Endothelial cell of umbilical vein (primary cell): ENCODE measurements at regions not wholly inside any gene's neighbourhood (a gene's known extent, or its start where the extent isn't known, plus 50 kb on each side); places are given as distances from the start of the nearest gene placed in this dataset.

Source experiments
- BruUV-seq: library from RNA; stranded (reverse); fragments of 400-500 nt; replicated peaks from 2 replicates; lab custom pipeline; 2021; lab: Mats Ljungman, UMichigan
- CTCF ChIA-PET: fragments of 300-600, 350-600 bp; sonication (Branson Sonifier 250); formaldehyde crosslinking; loops from one replicate; lab custom pipeline; 2021; ENCODE audit warnings: antibody characterized with exemption, inconsistent platforms; lab: Charles Lee
- POLR2A ChIA-PET: fragments of 300-600, 350-600 bp; sonication (Branson Sonifier 250); formaldehyde crosslinking; loops from one replicate; lab custom pipeline; 2021; ENCODE audit warnings: antibody characterized with exemption, inconsistent platforms; lab: Charles Lee
- DNase-seq: peaks from one replicate; pipeline ENCODE4 v3.0.0-alpha.2; 2011; ENCODE audit warnings: low read depth, low spot score
- FAIRE-seq: peaks from 2 replicates; lab custom pipeline; 2011; peaks lifted over from hg19 to GRCh38; lab: Jason Lieb, UNC
- H2AFZ ChIP-seq: 2 replicates; pipeline ENCODE4 v1.6.0; 2012; ENCODE audit warnings: low read depth, low read length, control low read depth, inconsistent platforms
- H3K27ac ChIP-seq: 2 replicates; pipeline ENCODE4 v1.5.1; 2011; ENCODE audit warnings: low read depth, mild to moderate bottlenecking, control low read depth, low read length, moderate library complexity; ENCODE audit not compliant: insufficient read depth
- H3K27me3 ChIP-seq, 2 experiments: 2 replicates each; pipeline versions ENCODE4 v1.6.0 to v1.6.1; 2011; ENCODE audit warnings: low read length in 2 of 2, mixed read lengths in 1 of 2; ENCODE audit not compliant: control insufficient read depth in 2 of 2, insufficient read depth in 2 of 2
- H3K36me3 ChIP-seq, 2 experiments: 2 replicates in 1 of 2; 3 replicates in 1 of 2; pipeline ENCODE4 v1.5.1; 2011; ENCODE audit warnings: low read length in 2 of 2, mild to moderate bottlenecking in 1 of 2, moderate library complexity in 1 of 2; ENCODE audit not compliant: control insufficient read depth in 2 of 2, insufficient read depth in 2 of 2; ENCODE audit errors: extremely low read depth in 1 of 2
- H3K4me1 ChIP-seq: 3 replicates; pipeline ENCODE4 v1.5.1; 2011; ENCODE audit warnings: mild to moderate bottlenecking, low read length; ENCODE audit not compliant: control insufficient read depth, insufficient read depth; ENCODE audit errors: extremely low read depth
- H3K4me2 ChIP-seq: 2 replicates; pipeline ENCODE4 v1.6.1; 2011; ENCODE audit warnings: low read length, control low read depth, mixed read lengths; ENCODE audit not compliant: insufficient read depth
- H3K4me3 ChIP-seq, 3 experiments: fragments of 200-600 bp in 1 of 3; sonication (generic), shearing (Covaris generic) in 1 of 3; replicated peaks in 1 of 3; 2 replicates each; pipeline ENCODE4 v1.5.1; 2011 to 2016; ENCODE audit warnings: control low read depth in 3 of 3, low read length in 3 of 3, mild to moderate bottlenecking in 2 of 3, inconsistent platforms in 1 of 3, low read depth in 1 of 3, moderate library complexity in 1 of 3; ENCODE audit not compliant: insufficient read depth in 1 of 3
- H3K79me2 ChIP-seq: 2 replicates; pipeline ENCODE4 v1.6.0; 2012; ENCODE audit warnings: low read length, inconsistent platforms; ENCODE audit not compliant: control insufficient read depth, insufficient read depth
- H3K9ac ChIP-seq: replicated peaks from 2 replicates; pipeline ENCODE3; 2011; ENCODE audit warnings: low read length, control low read depth; ENCODE audit not compliant: insufficient read depth; ENCODE audit errors: extremely low read depth
- H3K9me1 ChIP-seq: replicated peaks from 3 replicates; pipeline ENCODE4 v1.6.0; 2011; ENCODE audit warnings: mild to moderate bottlenecking, low read length; ENCODE audit not compliant: control insufficient read depth, insufficient read depth; ENCODE audit errors: extremely low read depth
- H3K9me3 ChIP-seq: replicated peaks from 2 replicates; pipeline ENCODE4 v1.5.1; 2012; ENCODE audit warnings: low read length, inconsistent platforms; ENCODE audit not compliant: control insufficient read depth, insufficient read depth
- H4K20me1 ChIP-seq: replicated peaks from 2 replicates; pipeline ENCODE3; 2011; ENCODE audit warnings: mild to moderate bottlenecking, low read length; ENCODE audit not compliant: control insufficient read depth, insufficient read depth; ENCODE audit errors: extremely low read depth
- EZH2 ChIP-seq: IDR thresholded peaks from 2 replicates; pipeline ENCODE4 v1.6.1; 2012; ENCODE audit warnings: borderline replicate concordance, low read depth, mild to moderate bottlenecking, moderate library complexity, low read length, inconsistent platforms; ENCODE audit not compliant: severe bottlenecking
- FOS ChIP-seq: IDR thresholded peaks from 2 replicates; pipeline ENCODE4 v1.6.1; 2011; ENCODE audit warnings: mild to moderate bottlenecking, low read length, moderate library complexity, borderline replicate concordance; ENCODE audit not compliant: insufficient read depth
- GATA2 ChIP-seq: IDR thresholded peaks from 2 replicates; pipeline ENCODE4 v1.7.0; 2011; ENCODE audit warnings: low read depth, mild to moderate bottlenecking, moderate library complexity, mixed read lengths, low read length; ENCODE audit not compliant: insufficient read length, insufficient read depth
- JUN ChIP-seq: IDR thresholded peaks from 2 replicates; pipeline ENCODE4 v1.6.1; 2011; ENCODE audit warnings: borderline replicate concordance, low read depth; ENCODE audit not compliant: insufficient read length, insufficient read depth
- MYC ChIP-seq: IDR thresholded peaks from one replicate; pipeline ENCODE4 v1.6.1; 2011; ENCODE audit warnings: mild to moderate bottlenecking, low read depth, low read length
- POLR2A ChIP-seq: IDR thresholded peaks from 2 replicates; pipeline ENCODE4 v1.6.1; 2012; ENCODE audit warnings: low read depth, mild to moderate bottlenecking, control low read depth, low read length
- POLR2AphosphoS5 ChIP-seq: IDR thresholded peaks from 2 replicates; pipeline ENCODE4 v1.6.1; 2012; ENCODE audit warnings: low read depth, mild to moderate bottlenecking, control low read depth, low read length, moderate library complexity; ENCODE audit not compliant: insufficient read depth
- dilution Hi-C: fragments of 300-500 bp; cut with MboI; formaldehyde crosslinking; loops from one replicate; pipeline ENCODE4 v1.15.0; 2019; ENCODE audit warnings: low sequenced_read_pairs; ENCODE audit not compliant: extremely low pct_ligation_motif_present
- intact Hi-C: fragments of 100-400 bp; cut with micrococcal nuclease; formaldehyde crosslinking; loops from one replicate; pipeline ENCODE4 v1.10.0; 2022
- TF ChIP-seq, protein P1 (sequence below), 2 donors: IDR thresholded peaks; 1 replicate in 1 of 2; 2 replicates in 1 of 2; pipeline ENCODE4 v1.5.1; 2011; ENCODE audit warnings: low read length in 2 of 2, mild to moderate bottlenecking in 2 of 2, moderate library complexity in 2 of 2, control low read depth in 1 of 2, inconsistent platforms in 1 of 2, low read depth in 1 of 2; ENCODE audit not compliant: insufficient read depth in 1 of 2; ENCODE audit errors: extremely low read depth in 1 of 2
- TF ChIP-seq, protein P2 (sequence below): IDR thresholded peaks from 2 replicates; pipeline ENCODE4 v1.6.1; 2011; ENCODE audit not compliant: insufficient read depth, insufficient read length

DNA sequence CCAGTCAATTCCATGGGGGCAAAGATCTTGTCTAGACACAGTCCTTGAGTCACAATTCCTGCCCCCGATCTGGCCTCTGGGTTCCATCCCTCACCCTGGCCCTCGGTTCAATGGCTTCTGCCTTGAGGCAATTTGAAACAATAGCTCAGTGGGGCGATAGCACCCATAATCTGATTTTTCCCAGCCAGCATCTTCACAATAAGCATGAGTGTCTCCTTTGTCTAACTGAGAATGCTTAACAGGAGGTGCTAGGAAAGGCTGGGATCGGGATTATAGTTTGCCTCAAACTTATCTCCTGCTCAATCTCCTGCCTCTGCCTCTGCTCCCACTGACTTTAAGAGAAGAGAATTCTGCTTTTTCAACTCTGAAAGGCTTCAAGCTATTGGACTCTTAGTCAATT, 293.9 kb upstream of the PROX1 start:
- Histone ChIP-seq H3K4me1 (no peaks in the 10 kb centered on the region), H3K79me2 (no peaks in the 10 kb centered on the region), H3K9ac (no peak overlapping the region), H3K27ac (no peak overlapping the region), H3K4me2 (no peak overlapping the region), H3K27me3 (no peaks in the 10 kb centered on the region), H3K9me3 (no peaks in the 10 kb centered on the region), H3K4me3 (no peak overlapping the region), H3K36me3 (no peaks in the 10 kb centered on the region), H2AFZ (no peak overlapping the region), H4K20me1 (no peaks in the 10 kb centered on the region), H3K9me1 (no peaks in the 10 kb centered on the region)
- no peak for DNase-seq
- TF ChIP-seq POLR2A (no peak), EZH2 (no peak), JUN (no peak), FOS (no peak), POLR2AphosphoS5 (no peak), GATA2 (no peak), MYC (no peak)
- TF ChIP-seq, protein P1, sequence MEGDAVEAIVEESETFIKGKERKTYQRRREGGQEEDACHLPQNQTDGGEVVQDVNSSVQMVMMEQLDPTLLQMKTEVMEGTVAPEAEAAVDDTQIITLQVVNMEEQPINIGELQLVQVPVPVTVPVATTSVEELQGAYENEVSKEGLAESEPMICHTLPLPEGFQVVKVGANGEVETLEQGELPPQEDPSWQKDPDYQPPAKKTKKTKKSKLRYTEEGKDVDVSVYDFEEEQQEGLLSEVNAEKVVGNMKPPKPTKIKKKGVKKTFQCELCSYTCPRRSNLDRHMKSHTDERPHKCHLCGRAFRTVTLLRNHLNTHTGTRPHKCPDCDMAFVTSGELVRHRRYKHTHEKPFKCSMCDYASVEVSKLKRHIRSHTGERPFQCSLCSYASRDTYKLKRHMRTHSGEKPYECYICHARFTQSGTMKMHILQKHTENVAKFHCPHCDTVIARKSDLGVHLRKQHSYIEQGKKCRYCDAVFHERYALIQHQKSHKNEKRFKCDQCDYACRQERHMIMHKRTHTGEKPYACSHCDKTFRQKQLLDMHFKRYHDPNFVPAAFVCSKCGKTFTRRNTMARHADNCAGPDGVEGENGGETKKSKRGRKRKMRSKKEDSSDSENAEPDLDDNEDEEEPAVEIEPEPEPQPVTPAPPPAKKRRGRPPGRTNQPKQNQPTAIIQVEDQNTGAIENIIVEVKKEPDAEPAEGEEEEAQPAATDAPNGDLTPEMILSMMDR (IDR thresholded peaks at IDR 0.05; ENCODE audit: extremely low read depth in 1 of 2, insufficient read depth in 1 of 2, low read depth in 1 of 2, low read length in 2 of 2): no peak
- TF ChIP-seq, protein P2, sequence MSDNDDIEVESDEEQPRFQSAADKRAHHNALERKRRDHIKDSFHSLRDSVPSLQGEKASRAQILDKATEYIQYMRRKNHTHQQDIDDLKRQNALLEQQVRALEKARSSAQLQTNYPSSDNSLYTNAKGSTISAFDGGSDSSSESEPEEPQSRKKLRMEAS: no peak
- intact Hi-C loops (no loop called here), dilution Hi-C loops (no loop called here)
- FAIRE-seq: no peak
- BruUV-seq: no TSS peak
- ChIA-PET POLR2A (no interaction called here), CTCF (no interaction called here)
